Left lung (tissue), 4 donors: ENCODE measurements at regions not wholly inside any gene's neighbourhood (a gene's known extent, or its start where the extent isn't known, plus 50 kb on each side); places are given as distances from the start of the nearest gene placed in this dataset.

Source experiments
- ATAC-seq: fragments of 200-7000 bp; cut with Tn5 transposase; one replicate; pipeline ENCODE4 v1.9.1; 2020; ENCODE audit warnings: moderate library complexity
- DNase-seq, 4 donors: peaks; one replicate each; pipeline ENCODE4 v3.0.0-alpha.2; 2013 to 2020
- H3K27ac ChIP-seq, 2 donors: fragments of 200-600 bp; sonication (generic) in 1 of 2; one replicate each; pipeline versions ENCODE4 v1.5.0 to v1.8.0; 2020 to 2021
- H3K27me3 ChIP-seq, 2 donors: fragments of 200-600 bp; sonication (generic) in 1 of 2; one replicate each; pipeline versions ENCODE4 v1.5.0 to v1.8.0; 2020 to 2021
- H3K36me3 ChIP-seq, 2 donors: fragments of 200-600 bp; sonication (generic) in 1 of 2; one replicate each; pipeline versions ENCODE4 v1.5.0 to v1.8.0; 2020 to 2021
- H3K4me1 ChIP-seq, 2 donors: fragments of 200-600 bp; one replicate each; pipeline ENCODE4 v1.8.0; 2021
- H3K4me3 ChIP-seq, 2 donors: fragments of 200-600 bp; sonication (generic) in 1 of 2; one replicate each; pipeline versions ENCODE4 v1.5.0 to v1.8.0; 2020 to 2021; ENCODE audit warnings: mild to moderate bottlenecking in 1 of 2
- H3K9me3 ChIP-seq, 2 donors: fragments of 200-600 bp; sonication (generic) in 1 of 2; one replicate each; pipeline versions ENCODE4 v1.5.0 to v1.8.0; 2020 to 2021
- intact Hi-C, 2 donors: fragments of 100-400 bp; cut with DNase I; formaldehyde crosslinking; loops; one replicate each; pipeline versions ENCODE4 v1.11.2 to v1.14.2; 2022
- TF ChIP-seq, protein P1 (sequence below), 2 donors: fragments of 200-600 bp; sonication (generic) in 1 of 2; IDR thresholded peaks; one replicate each; pipeline versions ENCODE4 v1.5.0 to v1.8.0; 2021; ENCODE audit warnings: antibody characterized with exemption in 2 of 2
- donor health status: DM: no; HTN: yes; CAD: no.
- donor health status: DM: no; HTN: no; CAD: no.

- DNase-seq (no peak), ATAC-seq (no peak)
- intact Hi-C loops = no loop called here
- TF ChIP-seq, protein P1, sequence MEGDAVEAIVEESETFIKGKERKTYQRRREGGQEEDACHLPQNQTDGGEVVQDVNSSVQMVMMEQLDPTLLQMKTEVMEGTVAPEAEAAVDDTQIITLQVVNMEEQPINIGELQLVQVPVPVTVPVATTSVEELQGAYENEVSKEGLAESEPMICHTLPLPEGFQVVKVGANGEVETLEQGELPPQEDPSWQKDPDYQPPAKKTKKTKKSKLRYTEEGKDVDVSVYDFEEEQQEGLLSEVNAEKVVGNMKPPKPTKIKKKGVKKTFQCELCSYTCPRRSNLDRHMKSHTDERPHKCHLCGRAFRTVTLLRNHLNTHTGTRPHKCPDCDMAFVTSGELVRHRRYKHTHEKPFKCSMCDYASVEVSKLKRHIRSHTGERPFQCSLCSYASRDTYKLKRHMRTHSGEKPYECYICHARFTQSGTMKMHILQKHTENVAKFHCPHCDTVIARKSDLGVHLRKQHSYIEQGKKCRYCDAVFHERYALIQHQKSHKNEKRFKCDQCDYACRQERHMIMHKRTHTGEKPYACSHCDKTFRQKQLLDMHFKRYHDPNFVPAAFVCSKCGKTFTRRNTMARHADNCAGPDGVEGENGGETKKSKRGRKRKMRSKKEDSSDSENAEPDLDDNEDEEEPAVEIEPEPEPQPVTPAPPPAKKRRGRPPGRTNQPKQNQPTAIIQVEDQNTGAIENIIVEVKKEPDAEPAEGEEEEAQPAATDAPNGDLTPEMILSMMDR (IDR thresholded peaks at IDR 0.05) = no peak
- Histone ChIP-seq H3K9me3 (peaks cover 0 to 9% of the 10 kb centered on the region in 2 donors), H3K36me3 (no peaks in the 10 kb centered on the region), H3K4me1 (no peaks in the 10 kb centered on the region), H3K4me3 (no peak overlapping the region), H3K27ac (no peak overlapping the region), H3K27me3 (no peaks in the 10 kb centered on the region)
These were observed 269.9 kb downstream of the MEF2C start for GRCh38 chr5:88613051-88613450.

GRCh38 chr5:88610586-88610985 lies 272.4 kb downstream of the MEF2C start:
- Histone ChIP-seq H3K27ac (no peak overlapping the region), H3K4me3 (no peak overlapping the region), H3K27me3 (no peaks in the 10 kb centered on the region), H3K4me1 (no peaks in the 10 kb centered on the region), H3K9me3 (peaks cover 0 to 4% of the 10 kb centered on the region in 2 donors), H3K36me3 (no peaks in the 10 kb centered on the region)
- ATAC-seq = no peak
- TF ChIP-seq, protein P1 (IDR thresholded peaks at IDR 0.05) = no peak
- intact Hi-C loops = no loop called here
- no peak for DNase-seq

DNA sequence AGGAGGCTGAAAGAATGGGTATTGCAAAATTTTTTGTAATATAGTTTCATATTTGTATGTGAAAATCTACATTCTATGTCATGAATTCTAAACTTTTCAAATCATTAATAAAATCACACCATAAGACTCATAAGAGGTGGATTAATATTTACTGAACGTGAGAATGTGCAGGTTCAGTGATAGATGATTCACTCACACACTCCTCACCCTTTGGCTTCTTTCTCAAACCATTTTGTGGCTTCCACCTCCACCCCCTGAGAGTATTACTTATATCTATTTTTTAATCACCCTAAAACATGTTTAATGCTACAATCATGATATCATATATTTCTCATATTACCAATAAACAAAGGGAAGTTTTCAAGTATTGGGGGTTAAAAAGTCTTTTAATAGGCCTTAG lies 275.5 kb downstream of the MEF2C start:
- Histone ChIP-seq H3K4me1 (no peaks in the 10 kb centered on the region), H3K9me3 (no peaks in the 10 kb centered on the region), H3K36me3 (no peaks in the 10 kb centered on the region), H3K4me3 (no peak overlapping the region), H3K27ac (no peak overlapping the region), H3K27me3 (no peaks in the 10 kb centered on the region)
- DNase-seq (no peak), ATAC-seq (no peak)
- intact Hi-C loops = no loop called here
- TF ChIP-seq, protein P1 (IDR thresholded peaks at IDR 0.05) = no peak

DNA sequence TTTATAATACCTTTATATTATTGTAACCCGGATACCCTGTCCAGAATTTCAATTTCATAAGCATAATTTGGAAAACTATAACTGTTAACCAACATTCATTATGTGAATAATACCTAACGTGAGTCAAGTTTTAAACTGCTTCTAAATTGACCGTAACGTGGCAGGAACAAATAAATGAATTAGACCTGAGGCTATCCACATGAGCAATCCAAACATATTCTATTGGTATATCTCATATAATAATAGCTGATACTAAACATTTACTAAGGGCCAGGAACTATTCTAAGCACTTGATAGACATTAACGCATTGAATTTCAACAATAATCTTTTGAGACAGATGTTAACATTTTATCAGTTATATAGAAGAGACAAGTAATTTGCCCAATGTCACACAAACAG lies 276.4 kb downstream of the MEF2C start:
- no peaks in the 10 kb centered on the region for H3K4me1 ChIP-seq
- no peak for DNase-seq
- H3K27ac ChIP-seq = no peak overlapping the region
- intact Hi-C loops = no loop called here
- no peak for ATAC-seq
- no peaks in the 10 kb centered on the region for H3K27me3 ChIP-seq
- H3K4me3 ChIP-seq = no peak overlapping the region
- no peaks in the 10 kb centered on the region for H3K9me3 ChIP-seq
- TF ChIP-seq, protein P1 (IDR thresholded peaks at IDR 0.05) = no peak
- H3K36me3 ChIP-seq = no peaks in the 10 kb centered on the region

GRCh38 chr5:88606173-88606572 lies 276.8 kb downstream of the MEF2C start:
- DNase-seq (no peak), ATAC-seq (no peak)
- Histone ChIP-seq H3K9me3 (no peaks in the 10 kb centered on the region), H3K27me3 (no peaks in the 10 kb centered on the region), H3K27ac (no peak overlapping the region), H3K4me3 (no peak overlapping the region), H3K4me1 (no peaks in the 10 kb centered on the region), H3K36me3 (no peaks in the 10 kb centered on the region)
- TF ChIP-seq, protein P1 (IDR thresholded peaks at IDR 0.05) = no peak
- intact Hi-C loops = no loop called here
